Peyer's patch (tissue), 4 donors: ENCODE measurements at regions not wholly inside any gene's neighbourhood (a gene's known extent, or its start where the extent isn't known, plus 50 kb on each side); places are given as distances from the start of the nearest gene placed in this dataset.

ENCODE experiments used
- DNase-seq, 3 donors: peaks; one replicate each; pipeline ENCODE4 v3.0.0-alpha.2; 2017 to 2019
- H3K27ac ChIP-seq, 4 donors: fragments of 200-600 bp; sonication (generic); one replicate each; pipeline ENCODE4 v1.5.1; 2016 to 2019
- H3K27me3 ChIP-seq, 2 donors: fragments of 200-600 bp; sonication (generic); one replicate each; pipeline ENCODE4 v1.5.1; 2019
- H3K36me3 ChIP-seq, 3 donors: fragments of 200-600 bp; sonication (generic); one replicate each; pipeline ENCODE4 v1.5.1; 2016 to 2019
- H3K4me1 ChIP-seq, 4 donors: fragments of 200-600 bp; sonication (generic); one replicate each; pipeline ENCODE4 v1.5.1; 2016 to 2019
- H3K4me3 ChIP-seq, 4 donors: fragments of 200-600 bp; sonication (generic); 1 replicate in 3 of 4; 2 replicates in 1 of 4; pipeline ENCODE4 v1.5.1; 2016 to 2019; ENCODE audit warnings: mild to moderate bottlenecking in 1 of 4
- H3K9me3 ChIP-seq, 4 donors: fragments of 200-600 bp; sonication (generic); one replicate each; pipeline ENCODE4 v1.5.1; 2016 to 2019; ENCODE audit warnings: mild to moderate bottlenecking in 1 of 4
- CTCF ChIP-seq, 6 experiments: fragments of 450-650 bp in 4 of 6; fragments of 200-600 bp in 2 of 6; sonication (generic) in 1 of 6; IDR thresholded peaks; one replicate each; pipeline ENCODE4 v1.5.1; 2017 to 2019; ENCODE audit warnings: antibody characterized with exemption in 6 of 6, mild to moderate bottlenecking in 3 of 6, moderate library complexity in 1 of 6
- POLR2A ChIP-seq, 2 donors: fragments of 450-650 bp; IDR thresholded peaks; one replicate each; pipeline ENCODE4 v1.5.1; 2017; ENCODE audit warnings: antibody characterized with exemption in 2 of 2, mild to moderate bottlenecking in 2 of 2, moderate library complexity in 2 of 2

- Histone ChIP-seq H3K4me1 (no peaks in the 10 kb centered on the region), H3K27me3 (no peaks in the 10 kb centered on the region), H3K9me3 (no peaks in the 10 kb centered on the region), H3K27ac (peak overlapping the region in 1 of 4 donors; percentile 55), H3K4me3 (peak overlapping the region in 1 of 4 donors; percentile 3), H3K36me3 (no peaks in the 10 kb centered on the region)
- TF ChIP-seq CTCF (IDR thresholded peaks at IDR 0.05) (peak; percentile 32 to 64 (median 52)), POLR2A (IDR thresholded peaks at IDR 0.05) (no peak)
- peak in 2 of 3 donors; percentile 80 to 87 for DNase-seq
Observed at GRCh38 chr21:23968722-23969647, 1638.3 kb downstream of the MRPL39 start.

- H3K9me3 ChIP-seq = no peaks in the 10 kb centered on the region
- no peak for DNase-seq
- no peak overlapping the region for H3K27ac ChIP-seq
- H3K27me3 ChIP-seq = no peaks in the 10 kb centered on the region
- no peaks in the 10 kb centered on the region for H3K36me3 ChIP-seq
- no peaks in the 10 kb centered on the region for H3K4me1 ChIP-seq
- no peak overlapping the region for H3K4me3 ChIP-seq
- TF ChIP-seq POLR2A (IDR thresholded peaks at IDR 0.05) (no peak), CTCF (IDR thresholded peaks at IDR 0.05) (no peak)
Observed at GRCh38 chr21:23968008-23968407, 1639.3 kb downstream of the MRPL39 start.

- Histone ChIP-seq H3K4me3 (no peak overlapping the region), H3K9me3 (no peaks in the 10 kb centered on the region), H3K27ac (no peak overlapping the region), H3K27me3 (no peaks in the 10 kb centered on the region), H3K4me1 (no peaks in the 10 kb centered on the region), H3K36me3 (no peaks in the 10 kb centered on the region)
- no peak for DNase-seq
- TF ChIP-seq CTCF (IDR thresholded peaks at IDR 0.05) (no peak), POLR2A (IDR thresholded peaks at IDR 0.05) (no peak)
Observed at GRCh38 chr21:23963454-23963853, 1643.8 kb downstream of the MRPL39 start.

- no peak for DNase-seq
- Histone ChIP-seq H3K4me1 (no peaks in the 10 kb centered on the region), H3K27ac (no peak overlapping the region), H3K36me3 (no peaks in the 10 kb centered on the region), H3K9me3 (no peaks in the 10 kb centered on the region), H3K27me3 (no peaks in the 10 kb centered on the region), H3K4me3 (no peak overlapping the region)
- TF ChIP-seq POLR2A (IDR thresholded peaks at IDR 0.05) (no peak), CTCF (IDR thresholded peaks at IDR 0.05) (no peak)
Observed at GRCh38 chr21:23960769-23961168, 1646.5 kb downstream of the MRPL39 start.

GRCh38 chr21:23955135-23955843 lies 1652.0 kb downstream of the MRPL39 start:
- Histone ChIP-seq H3K27ac (no peak overlapping the region), H3K27me3 (no peaks in the 10 kb centered on the region), H3K4me1 (no peaks in the 10 kb centered on the region), H3K9me3 (no peaks in the 10 kb centered on the region), H3K4me3 (no peak overlapping the region), H3K36me3 (no peaks in the 10 kb centered on the region)
- no peak for DNase-seq
- TF ChIP-seq CTCF (IDR thresholded peaks at IDR 0.05) (no peak), POLR2A (IDR thresholded peaks at IDR 0.05) (no peak)
